Nucleus accumbens (tissue), 56 donors: ENCODE measurements at regions not wholly inside any gene's neighbourhood (a gene's known extent, or its start where the extent isn't known, plus 50 kb on each side); places are given as distances from the start of the nearest gene placed in this dataset.

Source experiments
- DNase-seq, 56 donors: peaks; one replicate each; lab custom pipeline; 2025; lab: John Stamatoyannopoulos, UW

DNA sequence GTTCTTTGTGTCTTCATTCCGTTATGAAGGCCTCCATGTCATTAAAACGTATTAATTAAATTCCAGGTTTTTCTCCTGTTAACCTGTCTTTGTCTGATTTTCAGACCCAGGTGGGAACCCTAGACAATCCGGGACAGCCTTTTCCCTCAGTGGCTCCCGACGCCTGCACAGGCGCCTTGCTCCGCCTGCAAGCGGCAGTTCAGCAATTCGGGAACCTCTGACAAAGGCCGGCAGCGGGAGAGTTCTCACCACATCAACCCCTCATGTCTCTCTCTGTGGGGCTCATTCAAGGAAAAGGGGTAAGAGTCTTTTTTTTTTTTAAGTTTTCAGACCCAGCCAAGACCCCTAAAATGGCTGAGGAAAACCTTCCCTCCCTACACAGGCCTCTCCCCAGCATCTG lies 259.8 kb upstream of the SALL3 start:
- no peak for DNase-seq

GRCh38 chr18:78720456-78721237 lies 259.0 kb upstream of the SALL3 start:
- peak in 5 of 56 donors; percentile 12 to 30 (median 23) for DNase-seq

- no peak for DNase-seq
These were observed 258.3 kb upstream of the SALL3 start for GRCh38 chr18:78721238-78721875.

DNA sequence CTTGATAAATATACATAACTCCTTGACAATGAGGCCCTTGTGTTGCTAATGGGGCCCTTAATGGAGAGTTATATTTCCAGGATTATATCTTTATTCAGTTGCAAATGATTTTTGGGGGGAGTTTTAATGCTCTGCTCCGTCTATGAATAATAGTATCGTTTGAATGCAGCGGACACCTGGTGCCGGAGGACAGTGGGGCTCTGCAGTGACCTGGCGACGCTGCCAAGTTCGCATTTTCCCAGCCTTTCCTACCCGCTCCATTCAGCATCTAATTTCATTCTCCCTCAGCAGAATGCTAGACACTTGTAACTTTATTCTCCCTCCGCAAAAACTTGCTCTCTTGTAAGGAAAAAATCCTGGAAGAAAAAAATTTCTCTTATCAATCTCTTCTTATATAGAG lies 257.6 kb upstream of the SALL3 start:
- peak in 9 of 56 donors; percentile 11 to 45 (median 27) for DNase-seq

DNA sequence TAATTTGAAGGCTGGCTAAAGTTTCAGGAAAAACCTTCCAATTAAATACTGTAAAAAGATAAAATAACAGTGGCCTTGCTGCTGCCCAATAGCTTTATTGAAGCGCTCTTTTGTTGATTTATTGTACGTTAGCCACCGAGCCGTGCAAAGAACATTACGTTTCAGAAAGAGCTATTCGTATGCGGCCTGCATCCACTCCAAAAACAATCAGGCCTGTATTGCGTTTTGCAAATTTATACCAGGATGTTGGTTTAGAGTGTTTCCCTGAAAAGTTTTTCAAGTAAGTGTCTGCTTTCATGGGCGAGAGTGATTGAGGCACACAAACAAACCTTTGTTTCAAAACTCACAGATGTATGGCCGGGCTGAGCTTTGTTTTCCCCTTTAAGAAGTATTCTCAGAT lies 257.2 kb upstream of the SALL3 start:
- DNase-seq: peak in 11 of 56 donors; percentile 17 to 67 (median 31)

- peak in 1 of 56 donors; percentile 18 for DNase-seq
These were observed 256.5 kb upstream of the SALL3 start for GRCh38 chr18:78722929-78723710.

- DNase-seq: no peak
These were observed 255.3 kb upstream of the SALL3 start for GRCh38 chr18:78724214-78724914.

DNA sequence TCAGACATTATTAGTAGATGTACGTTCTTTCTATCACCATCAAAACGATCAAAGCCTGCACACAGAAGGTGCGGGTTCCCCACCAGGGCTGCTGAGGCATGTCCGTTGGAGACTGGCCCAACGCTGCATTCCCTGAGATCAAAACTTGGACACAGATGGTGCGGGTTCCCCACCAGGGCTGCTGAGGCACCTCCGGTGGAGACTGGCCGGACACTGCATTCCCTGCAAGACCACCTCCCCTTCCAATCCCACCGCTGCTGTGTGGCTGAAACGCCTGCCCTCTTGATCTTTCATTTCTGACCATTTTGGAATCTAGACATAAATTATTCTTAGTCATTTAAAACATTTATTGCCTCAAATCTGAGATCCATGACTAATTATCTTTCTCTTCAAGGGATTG lies 254.2 kb upstream of the SALL3 start:
- DNase-seq: no peak

GRCh38 chr18:78726326-78727056 lies 253.1 kb upstream of the SALL3 start:
- no peak for DNase-seq

- no peak for DNase-seq
These were observed 252.4 kb upstream of the SALL3 start for GRCh38 chr18:78727057-78727739.

- no peak for DNase-seq
These were observed 251.5 kb upstream of the SALL3 start for GRCh38 chr18:78727877-78728783.

DNA sequence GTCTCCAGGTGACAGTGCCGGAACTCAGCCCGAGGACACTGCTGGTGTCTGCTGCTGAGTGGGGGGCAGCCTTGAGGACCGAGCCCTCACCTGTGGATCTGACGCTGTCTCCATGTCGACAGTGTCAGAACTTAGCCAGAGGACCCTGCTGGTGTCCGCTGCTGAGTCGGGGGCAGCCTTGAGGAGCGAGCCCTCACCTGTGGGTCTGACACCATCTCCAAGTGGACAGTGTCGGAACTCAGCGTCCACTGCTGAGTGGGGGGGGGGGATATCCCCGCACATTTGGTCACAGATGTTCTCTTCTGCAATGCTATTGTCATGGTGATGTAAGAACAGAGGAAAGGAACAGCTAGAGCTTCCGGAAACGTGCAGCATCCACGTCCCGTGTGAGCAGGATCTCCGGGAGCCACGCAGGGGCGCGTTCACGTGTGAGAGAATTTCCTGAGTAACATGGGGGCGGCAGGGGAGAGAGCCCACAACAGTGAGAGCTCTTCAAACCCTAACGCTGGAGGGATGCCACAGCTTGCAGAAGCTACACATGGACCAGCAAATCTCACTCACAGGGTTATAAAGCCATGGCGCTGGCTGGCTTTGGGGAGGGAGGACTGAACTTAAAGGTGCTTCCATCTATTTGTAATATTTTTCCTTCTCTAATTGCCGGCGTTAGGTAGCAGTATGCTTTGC lies 250.7 kb upstream of the SALL3 start:
- DNase-seq: no peak

DNA sequence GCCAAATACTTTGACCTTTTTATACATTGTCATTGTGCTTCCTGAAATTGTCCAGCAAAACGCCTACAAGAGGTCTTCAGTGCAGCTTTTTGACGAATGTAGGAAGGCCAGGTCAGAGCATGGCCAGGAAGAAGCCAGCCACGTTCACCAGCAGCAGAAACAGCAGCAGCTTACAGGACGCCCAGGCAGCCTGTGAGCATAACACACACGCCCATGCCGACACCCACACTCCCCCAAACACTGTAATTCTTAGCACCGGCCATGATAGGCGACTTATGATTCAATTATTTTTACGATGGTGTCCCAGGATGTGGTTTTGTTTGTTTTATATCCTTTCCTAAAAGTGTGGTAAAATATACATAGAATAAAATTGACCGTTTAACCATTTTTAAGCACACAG lies 249.1 kb upstream of the SALL3 start:
- DNase-seq: no peak

- DNase-seq: no peak
These were observed 248.6 kb upstream of the SALL3 start for GRCh38 chr18:78731016-78731397.

DNA sequence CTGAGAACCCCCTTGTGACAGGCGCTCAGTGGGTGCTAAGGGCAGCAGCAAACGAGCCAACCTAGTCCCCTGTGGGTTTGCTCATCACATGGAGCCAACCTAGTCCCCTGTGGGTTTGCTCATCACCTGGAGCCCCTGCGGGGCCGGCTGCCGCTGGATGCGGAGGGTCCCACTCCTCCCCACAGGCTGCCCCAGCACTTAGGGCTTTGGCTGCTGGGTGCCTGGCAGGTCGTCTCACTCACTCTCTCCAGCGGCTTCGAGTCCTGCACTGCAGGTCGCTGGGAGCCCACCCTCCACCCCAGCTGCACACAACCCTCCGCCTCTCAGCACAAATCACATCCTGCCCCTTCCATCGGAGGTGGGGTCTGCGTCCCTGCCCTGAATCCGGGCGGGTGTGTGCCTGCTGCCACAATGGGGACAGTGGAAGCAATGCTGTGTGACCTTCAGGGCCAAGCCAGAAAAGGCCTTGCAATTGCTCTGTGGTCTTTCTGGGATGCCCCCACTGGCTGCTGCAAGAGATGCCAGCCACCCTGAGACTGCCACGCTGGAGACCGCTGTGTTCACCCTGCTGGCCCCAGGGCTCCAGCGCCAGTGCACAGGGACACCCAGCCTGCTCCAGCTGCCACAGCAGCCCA lies 248.1 kb upstream of the SALL3 start:
- no peak for DNase-seq

GRCh38 chr18:78732273-78733210 lies 247.1 kb upstream of the SALL3 start:
- no peak for DNase-seq
